ENCODE measurements at regions not wholly inside any gene's neighbourhood (a gene's known extent, or its start where the extent isn't known, plus 50 kb on each side); places are given as distances from the start of the nearest gene placed in this dataset.

DNA sequence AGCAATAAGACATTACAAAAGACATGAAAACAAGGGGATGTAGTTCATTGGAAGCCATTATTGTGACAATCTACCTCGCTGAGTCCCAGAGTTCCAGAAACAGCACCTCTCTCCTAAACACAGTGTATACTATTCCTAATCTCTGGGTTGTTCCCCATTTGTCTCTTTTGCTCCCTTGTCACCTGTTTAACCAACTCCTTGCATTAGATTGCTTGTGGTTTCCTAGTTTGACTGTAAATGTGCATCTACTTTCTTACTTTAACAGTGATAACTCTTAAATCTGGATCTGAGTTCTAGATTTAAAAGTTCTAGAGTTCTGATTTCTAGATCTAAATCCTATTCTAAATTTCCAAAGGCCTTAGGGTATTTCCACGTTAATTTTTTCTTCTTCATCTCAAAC lies 71.6 kb upstream of the TET2 start:
- TF ChIP-seq, protein P1, sequence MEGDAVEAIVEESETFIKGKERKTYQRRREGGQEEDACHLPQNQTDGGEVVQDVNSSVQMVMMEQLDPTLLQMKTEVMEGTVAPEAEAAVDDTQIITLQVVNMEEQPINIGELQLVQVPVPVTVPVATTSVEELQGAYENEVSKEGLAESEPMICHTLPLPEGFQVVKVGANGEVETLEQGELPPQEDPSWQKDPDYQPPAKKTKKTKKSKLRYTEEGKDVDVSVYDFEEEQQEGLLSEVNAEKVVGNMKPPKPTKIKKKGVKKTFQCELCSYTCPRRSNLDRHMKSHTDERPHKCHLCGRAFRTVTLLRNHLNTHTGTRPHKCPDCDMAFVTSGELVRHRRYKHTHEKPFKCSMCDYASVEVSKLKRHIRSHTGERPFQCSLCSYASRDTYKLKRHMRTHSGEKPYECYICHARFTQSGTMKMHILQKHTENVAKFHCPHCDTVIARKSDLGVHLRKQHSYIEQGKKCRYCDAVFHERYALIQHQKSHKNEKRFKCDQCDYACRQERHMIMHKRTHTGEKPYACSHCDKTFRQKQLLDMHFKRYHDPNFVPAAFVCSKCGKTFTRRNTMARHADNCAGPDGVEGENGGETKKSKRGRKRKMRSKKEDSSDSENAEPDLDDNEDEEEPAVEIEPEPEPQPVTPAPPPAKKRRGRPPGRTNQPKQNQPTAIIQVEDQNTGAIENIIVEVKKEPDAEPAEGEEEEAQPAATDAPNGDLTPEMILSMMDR (IDR thresholded peaks at IDR 0.05; ENCODE audit: poor library complexity) = no peak
- TF ChIP-seq EZH2phosphoT487 (IDR thresholded peaks at IDR 0.05; ENCODE audit: low read depth, severe bottlenecking, unreplicated experiment) (no peak), EZH2 (IDR thresholded peaks at IDR 0.05; ENCODE audit: borderline replicate concordance) (no peak)
